ENCODE measurements at regions not wholly inside any gene's neighbourhood (a gene's known extent, or its start where the extent isn't known, plus 50 kb on each side); places are given as distances from the start of the nearest gene placed in this dataset.

GRCh38 chr10:4405828-4406227 lies 420.2 kb upstream of the AKR1E2 start:
- H4K20me1 ChIP-seq (ENCODE audit: control insufficient read depth, insufficient read depth, insufficient read length): no peaks in the 10 kb centered on the region
- H3K79me1 ChIP-seq (ENCODE audit: insufficient read depth, low read depth, low read length, poor library complexity, severe bottlenecking): no peaks in the 10 kb centered on the region
- DNase-seq: no peak
- H3K4ac ChIP-seq (ENCODE audit: low read depth, low read length): no peak overlapping the region
- H4K8ac ChIP-seq (replicated peaks; ENCODE audit: insufficient read length, low read depth, low read length): no peak overlapping the region
- no peaks in the 10 kb centered on the region for H3K4me1 ChIP-seq (ENCODE audit: insufficient read depth, low read length)
- no peak overlapping the region for H3K4me2 ChIP-seq (ENCODE audit: insufficient read depth, insufficient read length, low read length)
- no peak overlapping the region for H3T11ph ChIP-seq (ENCODE audit: low read length)
- TF ChIP-seq CTCF (conservative IDR thresholded peaks at IDR 0.05): no peak
- Mint-ChIP-seq H3K9me3 (no peaks in the 10 kb centered on the region), H3K27ac (no peak overlapping the region; a peak in 1 of 7 replicates), H3K27me3 (ENCODE audit: low read depth) (no peaks in the 10 kb centered on the region), H3K4me3 (no peak overlapping the region), H3K4me1 (no peaks in the 10 kb centered on the region), H3K36me3 (ENCODE audit: insufficient read depth in 1 of 3, low read depth in 3 of 3) (no peaks in the 10 kb centered on the region)
- H3K23me2 ChIP-seq (ENCODE audit: insufficient read length, low read depth, low read length, poor library complexity, severe bottlenecking): no peaks in the 10 kb centered on the region
- no peaks in the 10 kb centered on the region for H3K9me3 ChIP-seq (ENCODE audit: control insufficient read depth, low read depth, low read length)
- no peaks in the 10 kb centered on the region for H3K27me3 ChIP-seq (ENCODE audit: insufficient read depth, low read length)
- no peak overlapping the region for H3K23ac ChIP-seq (ENCODE audit: insufficient read length, low read depth, low read length)
- H3K27ac ChIP-seq (ENCODE audit: insufficient read length, low read depth, low read length): no peak overlapping the region
- H2AFZ ChIP-seq (ENCODE audit: low read length): no peak overlapping the region
- H2BK20ac ChIP-seq (ENCODE audit: low read depth, low read length, poor library complexity, severe bottlenecking): no peak overlapping the region
- no peak overlapping the region for H4K91ac ChIP-seq (ENCODE audit: insufficient read length, low read depth, low read length)
- no peak overlapping the region for H3K14ac ChIP-seq (ENCODE audit: insufficient read depth, low read length)
- no CpG with 5 or more reads among the region's 3 CpGs for WGBS (ENCODE audit: extremely low coverage, insufficient read length, low lambda C conversion rate)
- no peak overlapping the region for H4K5ac ChIP-seq (ENCODE audit: insufficient read length, low read depth, low read length)
- no peak overlapping the region for H3K56ac ChIP-seq (ENCODE audit: insufficient read length, low read depth, low read length)
- H2BK12ac ChIP-seq (ENCODE audit: insufficient read length, low read depth, low read length): no peak overlapping the region
- no peak overlapping the region for H2BK5ac ChIP-seq (ENCODE audit: insufficient read length, low read length)
- no peak overlapping the region for H3K18ac ChIP-seq (ENCODE audit: insufficient read length, low read depth, low read length)
- no peak overlapping the region for H2BK120ac ChIP-seq (ENCODE audit: low read depth, low read length, poor library complexity, severe bottlenecking)
- no peak overlapping the region for H2AK5ac ChIP-seq (ENCODE audit: insufficient read length, low read length)
- no peak overlapping the region for H3K9ac ChIP-seq (ENCODE audit: extremely low read depth, insufficient read length, low read length)
- no peak overlapping the region for H2BK15ac ChIP-seq (ENCODE audit: low read depth, low read length)
- H3K79me2 ChIP-seq (ENCODE audit: insufficient read depth, low read length): no peaks in the 10 kb centered on the region
